Transverse colon (tissue), 4 donors: ENCODE measurements at regions not wholly inside any gene's neighbourhood (a gene's known extent, or its start where the extent isn't known, plus 50 kb on each side); places are given as distances from the start of the nearest gene placed in this dataset.

ENCODE experiments used
- POLR2A ChIP-seq: fragments of 450-650 bp; IDR thresholded peaks from one replicate; pipeline ENCODE4 v1.6.1; 2016; ENCODE audit warnings: antibody characterized with exemption, mild to moderate bottlenecking, moderate library complexity
- POLR2AphosphoS5 ChIP-seq, 3 donors: sonication (generic); formaldehyde crosslinking; IDR thresholded peaks; one replicate each; pipeline ENCODE4 v1.6.1; 2016; ENCODE audit warnings: antibody characterized with exemption in 3 of 3
- TF ChIP-seq, protein P1 (sequence below), 5 experiments: fragments of 200-600 bp in 3 of 5; fragments of 450-650 bp in 2 of 5; sonication (generic) in 3 of 5; IDR thresholded peaks; 1 replicate in 2 of 5; 2 replicates in 3 of 5; pipeline ENCODE4 v1.5.1; 2016 to 2017; ENCODE audit warnings: antibody characterized with exemption in 5 of 5, inconsistent platforms in 3 of 5, mild to moderate bottlenecking in 2 of 5, moderate library complexity in 1 of 5

DNA sequence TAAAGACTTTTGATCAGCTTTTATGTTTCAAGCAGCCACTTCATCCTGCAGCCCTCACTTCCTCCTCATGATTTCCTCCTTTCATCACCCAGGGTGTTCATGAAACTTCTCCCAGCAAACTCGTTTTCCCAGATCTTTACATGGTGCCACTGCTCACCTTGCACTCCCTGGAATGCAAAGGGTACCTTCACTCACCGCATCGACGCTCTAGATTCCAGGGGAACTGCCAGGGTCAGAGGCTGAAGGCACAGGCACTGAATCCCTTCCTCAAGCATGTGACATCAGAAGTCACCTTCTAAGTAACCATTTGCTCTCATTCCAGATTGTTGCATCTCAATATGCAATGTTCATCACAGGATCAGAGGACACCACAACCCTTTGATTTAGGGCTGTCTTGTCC, 82.8 kb downstream of the PRKAB2 start:
- TF ChIP-seq, protein P1, sequence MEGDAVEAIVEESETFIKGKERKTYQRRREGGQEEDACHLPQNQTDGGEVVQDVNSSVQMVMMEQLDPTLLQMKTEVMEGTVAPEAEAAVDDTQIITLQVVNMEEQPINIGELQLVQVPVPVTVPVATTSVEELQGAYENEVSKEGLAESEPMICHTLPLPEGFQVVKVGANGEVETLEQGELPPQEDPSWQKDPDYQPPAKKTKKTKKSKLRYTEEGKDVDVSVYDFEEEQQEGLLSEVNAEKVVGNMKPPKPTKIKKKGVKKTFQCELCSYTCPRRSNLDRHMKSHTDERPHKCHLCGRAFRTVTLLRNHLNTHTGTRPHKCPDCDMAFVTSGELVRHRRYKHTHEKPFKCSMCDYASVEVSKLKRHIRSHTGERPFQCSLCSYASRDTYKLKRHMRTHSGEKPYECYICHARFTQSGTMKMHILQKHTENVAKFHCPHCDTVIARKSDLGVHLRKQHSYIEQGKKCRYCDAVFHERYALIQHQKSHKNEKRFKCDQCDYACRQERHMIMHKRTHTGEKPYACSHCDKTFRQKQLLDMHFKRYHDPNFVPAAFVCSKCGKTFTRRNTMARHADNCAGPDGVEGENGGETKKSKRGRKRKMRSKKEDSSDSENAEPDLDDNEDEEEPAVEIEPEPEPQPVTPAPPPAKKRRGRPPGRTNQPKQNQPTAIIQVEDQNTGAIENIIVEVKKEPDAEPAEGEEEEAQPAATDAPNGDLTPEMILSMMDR (IDR thresholded peaks at IDR 0.05) = no peak
- no peak for TF ChIP-seq POLR2AphosphoS5 (IDR thresholded peaks at IDR 0.05)
- TF ChIP-seq POLR2A = no peak
